Peyer's patch (tissue), 4 donors: ENCODE measurements at regions not wholly inside any gene's neighbourhood (a gene's known extent, or its start where the extent isn't known, plus 50 kb on each side); places are given as distances from the start of the nearest gene placed in this dataset.

Experiments
- CTCF ChIP-seq, 6 experiments: fragments of 450-650 bp in 4 of 6; fragments of 200-600 bp in 2 of 6; sonication (generic) in 1 of 6; IDR thresholded peaks; one replicate each; pipeline ENCODE4 v1.5.1; 2017 to 2019; ENCODE audit warnings: antibody characterized with exemption in 6 of 6, mild to moderate bottlenecking in 3 of 6, moderate library complexity in 1 of 6
- POLR2A ChIP-seq, 2 donors: fragments of 450-650 bp; IDR thresholded peaks; one replicate each; pipeline ENCODE4 v1.5.1; 2017; ENCODE audit warnings: antibody characterized with exemption in 2 of 2, mild to moderate bottlenecking in 2 of 2, moderate library complexity in 2 of 2

GRCh38 chr15:79675982-79676381 is 220.8 kb downstream of the MTHFS start:
- TF ChIP-seq CTCF (IDR thresholded peaks at IDR 0.05) (no peak), POLR2A (IDR thresholded peaks at IDR 0.05) (no peak)
